HG02678 (cell line): ENCODE measurements at regions not wholly inside any gene's neighbourhood (a gene's known extent, or its start where the extent isn't known, plus 50 kb on each side); places are given as distances from the start of the nearest gene placed in this dataset.
A peak's percentile ranks its signal among the peaks of the same experiment; 100 is the strongest.
"Not testable (repeated sequence)": the region's sequence is repeated elsewhere in the genome, so short reads cannot be mapped to it uniquely, and the experiment has no call there.

ENCODE experiments used
- ATAC-seq: cut with Tn5 transposase; IDR thresholded peaks from one replicate; pipeline ENCODE4 v1.9.1; 2021; ENCODE audit warnings: mild to moderate bottlenecking, moderate library complexity; ENCODE audit not compliant: unreplicated experiment

- ATAC-seq: no peak
These were observed 109.2 kb upstream of the RAB4A start for GRCh38 chr1:229161740-229162139.

- ATAC-seq: no peak
These were observed 107.9 kb upstream of the RAB4A start for GRCh38 chr1:229162825-229163515.

- no peak for ATAC-seq
These were observed 106.6 kb upstream of the RAB4A start for GRCh38 chr1:229164348-229164747.

GRCh38 chr1:229164836-229165735 is 105.8 kb upstream of the RAB4A start:
- no peak for ATAC-seq

GRCh38 chr1:229167318-229167717 is 103.6 kb upstream of the RAB4A start:
- ATAC-seq: no peak

GRCh38 chr1:229169399-229169798 is 101.5 kb upstream of the RAB4A start:
- ATAC-seq: no peak

- ATAC-seq: no peak
These were observed 100.6 kb upstream of the RAB4A start for GRCh38 chr1:229170274-229170673.

- ATAC-seq: no peak
These were observed 100.0 kb upstream of the RAB4A start for GRCh38 chr1:229170778-229171505.

GRCh38 chr1:229171934-229172333 is 99.0 kb upstream of the RAB4A start:
- no peak for ATAC-seq

- not testable (repeated sequence) for ATAC-seq
These were observed 97.1 kb upstream of the RAB4A start for GRCh38 chr1:229173491-229174476.

- ATAC-seq: not testable (repeated sequence)
These were observed 95.6 kb upstream of the RAB4A start for GRCh38 chr1:229175297-229175696.

GRCh38 chr1:229176457-229176856 is 94.5 kb upstream of the RAB4A start:
- ATAC-seq: not testable (repeated sequence)

GRCh38 chr1:229180161-229180560 is 90.8 kb upstream of the RAB4A start:
- no peak for ATAC-seq

GRCh38 chr1:229181419-229181818 is 89.5 kb upstream of the RAB4A start:
- no peak for ATAC-seq

GRCh38 chr1:229183588-229183987 is 87.3 kb upstream of the RAB4A start:
- ATAC-seq: no peak

- no peak for ATAC-seq
These were observed 86.8 kb upstream of the RAB4A start for GRCh38 chr1:229184066-229184465.

GRCh38 chr1:229185963-229186362 is 84.9 kb upstream of the RAB4A start:
- ATAC-seq: no peak

GRCh38 chr1:229186373-229187056 is 84.4 kb upstream of the RAB4A start:
- ATAC-seq: peak; percentile 91

GRCh38 chr1:229190057-229190575 is 80.8 kb upstream of the RAB4A start:
- no peak for ATAC-seq
